Lower leg skin (tissue), 4 donors: ENCODE measurements at regions not wholly inside any gene's neighbourhood (a gene's known extent, or its start where the extent isn't known, plus 50 kb on each side); places are given as distances from the start of the nearest gene placed in this dataset.

ENCODE experiments used
- DNase-seq, 2 donors: peaks; one replicate each; pipeline ENCODE4 v3.0.0-alpha.2; 2019; ENCODE audit warnings: low spot score in 2 of 2
- H3K4me3 ChIP-seq: fragments of 200-600 bp; sonication (generic); 2 replicates; pipeline ENCODE4 v1.5.1; 2017; ENCODE audit warnings: mild to moderate bottlenecking, low read depth; ENCODE audit not compliant: poor library complexity, severe bottlenecking
- CTCF ChIP-seq, 3 donors: fragments of 450-650 bp; IDR thresholded peaks; one replicate each; pipeline ENCODE4 v1.5.1; 2016; ENCODE audit warnings: antibody characterized with exemption in 3 of 3, mild to moderate bottlenecking in 3 of 3, moderate library complexity in 2 of 3
- POLR2A ChIP-seq, 2 donors: fragments of 450-650 bp; IDR thresholded peaks; one replicate each; pipeline ENCODE4 v1.6.1; 2016 to 2017; ENCODE audit warnings: antibody characterized with exemption in 2 of 2, mild to moderate bottlenecking in 1 of 2, moderate library complexity in 1 of 2
- WGBS, 2 donors: methylation state at CpG; one replicate each; pipeline ENCODE4 v1.1.5; 2018; 5-methylcytosine and 5-hydroxymethylcytosine counted together
- intact Hi-C: fragments of 100-400 bp; cut with DNase I; formaldehyde crosslinking; loops from one replicate; pipeline ENCODE4 v1.15.0; 2023; ENCODE audit warnings: low total_unique reads

GRCh38 chr13:59416561-59416960 is 747.2 kb downstream of the DIAPH3 start:
- no peak overlapping the region for H3K4me3 ChIP-seq
- DNase-seq, result no peak
- TF ChIP-seq CTCF (IDR thresholded peaks at IDR 0.05), result no peak
- TF ChIP-seq POLR2A (IDR thresholded peaks at IDR 0.05), result no peak
- whole genome bisulfite sequencing, 2 donors, result 76 to 80% methylated on average over 2 of the region's 2 CpGs
- intact Hi-C loops, result no loop called here

GRCh38 chr13:59422646-59423045 is 741.1 kb downstream of the DIAPH3 start:
- no peak for DNase-seq
- intact Hi-C loops, result no loop called here
- no peak overlapping the region for H3K4me3 ChIP-seq
- WGBS, 2 donors, result 61 to 79% methylated on average over 4 of the region's 4 CpGs
- no peak for TF ChIP-seq CTCF (IDR thresholded peaks at IDR 0.05)
- TF ChIP-seq POLR2A (IDR thresholded peaks at IDR 0.05), result no peak

- no peak overlapping the region for H3K4me3 ChIP-seq
- TF ChIP-seq POLR2A (IDR thresholded peaks at IDR 0.05), result no peak
- no peak for TF ChIP-seq CTCF (IDR thresholded peaks at IDR 0.05)
- 59 to 74% methylated on average over 4 of the region's 4 CpGs for WGBS, 2 donors
- intact Hi-C loops, result no loop called here
- no peak for DNase-seq
These were observed 739.9 kb downstream of the DIAPH3 start for GRCh38 chr13:59423708-59424340.

GRCh38 chr13:59424661-59425060 is 739.1 kb downstream of the DIAPH3 start:
- 87% methylated on average over 2 of the region's 2 CpGs for WGBS, 2 donors
- H3K4me3 ChIP-seq, result no peak overlapping the region
- no peak for DNase-seq
- intact Hi-C loops, result no loop called here
- TF ChIP-seq CTCF (IDR thresholded peaks at IDR 0.05) (no peak), POLR2A (IDR thresholded peaks at IDR 0.05) (no peak)

- TF ChIP-seq POLR2A (IDR thresholded peaks at IDR 0.05) (no peak), CTCF (IDR thresholded peaks at IDR 0.05) (no peak)
- H3K4me3 ChIP-seq, result no peak overlapping the region
- 76 to 77% methylated on average over 4 of the region's 4 CpGs for WGBS, 2 donors
- intact Hi-C loops, result no loop called here
- no peak for DNase-seq
These were observed 738.5 kb downstream of the DIAPH3 start for GRCh38 chr13:59425211-59425741.

- H3K4me3 ChIP-seq, result no peak overlapping the region
- intact Hi-C loops, result no loop called here
- 94 to 100% methylated on average over 1 of the region's 1 CpG for WGBS, 2 donors
- no peak for TF ChIP-seq CTCF (IDR thresholded peaks at IDR 0.05)
- no peak for TF ChIP-seq POLR2A (IDR thresholded peaks at IDR 0.05)
- no peak for DNase-seq
These were observed 728.7 kb downstream of the DIAPH3 start for GRCh38 chr13:59435024-59435423.
